GM18505 (cell line): ENCODE measurements at regions not wholly inside any gene's neighbourhood (a gene's known extent, or its start where the extent isn't known, plus 50 kb on each side); places are given as distances from the start of the nearest gene placed in this dataset.
"Not testable (repeated sequence)": the region's sequence is repeated elsewhere in the genome, so short reads cannot be mapped to it uniquely, and the experiment has no call there.

Experiments
- ATAC-seq: cut with Tn5 transposase; IDR thresholded peaks from one replicate; pipeline ENCODE4 v1.9.1; 2021; ENCODE audit not compliant: unreplicated experiment
- POLR2A ChIP-seq: IDR thresholded peaks from 4 replicates; pipeline ENCODE4 v1.6.1; 2011; ENCODE audit warnings: borderline replicate concordance; ENCODE audit not compliant: insufficient read depth, insufficient read length; ENCODE audit errors: extremely low read depth

- ATAC-seq, result no peak
- no peak for TF ChIP-seq POLR2A
Measured at GRCh38 chr12:90576707-90577106, 378.3 kb downstream of the CCER1 start.

- no peak for ATAC-seq
- no peak for TF ChIP-seq POLR2A
Measured at GRCh38 chr12:90575995-90576394, 379.0 kb downstream of the CCER1 start.

- no peak for ATAC-seq
- no peak for TF ChIP-seq POLR2A
Measured at GRCh38 chr12:90574676-90575075, 380.3 kb downstream of the CCER1 start.

GRCh38 chr12:90572778-90573177 lies 382.2 kb downstream of the CCER1 start:
- no peak for TF ChIP-seq POLR2A
- no peak for ATAC-seq

GRCh38 chr12:90569685-90570084 lies 385.3 kb downstream of the CCER1 start:
- ATAC-seq, result no peak
- TF ChIP-seq POLR2A, result no peak

- no peak for TF ChIP-seq POLR2A
- ATAC-seq, result no peak
Measured at GRCh38 chr12:90562671-90563070, 392.3 kb downstream of the CCER1 start.

GRCh38 chr12:90548595-90548994 lies 406.4 kb downstream of the CCER1 start:
- no peak for ATAC-seq
- no peak for TF ChIP-seq POLR2A

GRCh38 chr12:90546511-90546910 lies 408.5 kb downstream of the CCER1 start:
- no peak for TF ChIP-seq POLR2A
- ATAC-seq, result no peak

- TF ChIP-seq POLR2A, result no peak
- ATAC-seq, result no peak
Measured at GRCh38 chr12:90543841-90544240, 411.1 kb downstream of the CCER1 start.

- ATAC-seq, result no peak
- no peak for TF ChIP-seq POLR2A
Measured at GRCh38 chr12:90543374-90543773, 411.6 kb downstream of the CCER1 start.

GRCh38 chr12:90542852-90543251 lies 412.1 kb downstream of the CCER1 start:
- not testable (repeated sequence) for ATAC-seq

- not testable (repeated sequence) for ATAC-seq
Measured at GRCh38 chr12:90533828-90534227, 421.1 kb downstream of the CCER1 start.

GRCh38 chr12:90520002-90520734 lies 434.8 kb downstream of the CCER1 start:
- no peak for TF ChIP-seq POLR2A
- ATAC-seq, result no peak

- ATAC-seq, result no peak
- no peak for TF ChIP-seq POLR2A
Measured at GRCh38 chr12:90519285-90519684, 435.7 kb downstream of the CCER1 start.
